Stimulated activated CD4-positive, alpha-beta T cell treated with anti-CD3 and anti-CD28 coated beads, Interleukin-15, amount 100 ng/mL, for 24 hours (primary cell): ENCODE measurements at regions not wholly inside any gene's neighbourhood (a gene's known extent, or its start where the extent isn't known, plus 50 kb on each side); places are given as distances from the start of the nearest gene placed in this dataset.
"Not testable (repeated sequence)": the region's sequence is repeated elsewhere in the genome, so short reads cannot be mapped to it uniquely, and the experiment has no call there.

Experiments used
- DNase-seq: peaks from one replicate; pipeline ENCODE4 v3.0.0-alpha.2; 2020

- no peak for DNase-seq
Measured at GRCh38 chr11:87866951-87867350, 308.3 kb downstream of the RAB38 start.

- no peak for DNase-seq
Measured at GRCh38 chr11:87861030-87861429, 314.2 kb downstream of the RAB38 start.

DNA sequence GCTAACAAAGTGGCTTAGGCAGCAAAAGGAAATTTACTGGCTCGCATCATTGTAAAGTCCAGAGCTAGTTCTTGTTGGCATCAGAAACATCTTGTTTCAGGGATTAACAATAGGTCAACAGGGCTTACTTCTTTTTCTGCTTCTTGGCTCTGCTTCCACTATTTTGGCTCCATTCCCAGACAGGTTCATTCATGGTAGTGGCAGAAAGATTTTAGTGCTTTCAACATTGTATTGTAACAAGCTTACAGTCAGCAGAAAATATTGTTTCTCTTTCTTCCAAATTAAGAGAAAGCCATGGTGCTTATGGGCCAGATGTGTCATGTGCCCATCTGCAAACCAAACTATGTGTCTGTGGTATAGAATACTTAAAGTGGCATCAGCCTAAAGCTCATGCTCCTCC lies 315.6 kb downstream of the RAB38 start:
- no peak for DNase-seq

- no peak for DNase-seq
Measured at GRCh38 chr11:87851827-87852226, 323.4 kb downstream of the RAB38 start.

DNA sequence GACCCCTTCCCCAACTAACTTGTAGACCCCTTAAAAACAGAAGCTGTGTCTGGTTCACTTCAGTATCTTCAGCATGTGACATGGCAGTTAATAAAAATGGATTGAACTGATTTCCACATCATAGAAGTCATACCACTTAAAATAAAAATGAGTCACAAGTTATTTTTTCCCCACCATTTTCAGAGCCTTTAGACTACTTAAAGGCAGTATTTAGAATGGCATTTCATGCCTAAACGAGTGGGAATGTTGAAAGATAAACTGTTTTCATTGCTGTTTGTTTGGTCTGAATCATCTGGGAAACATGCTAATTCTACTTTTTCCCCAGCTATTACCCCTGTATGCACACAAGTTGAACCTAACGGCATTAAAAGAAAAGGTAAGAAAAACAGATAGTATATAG lies 324.0 kb downstream of the RAB38 start:
- no peak for DNase-seq

- no peak for DNase-seq
Measured at GRCh38 chr11:87849216-87849615, 326.0 kb downstream of the RAB38 start.

DNA sequence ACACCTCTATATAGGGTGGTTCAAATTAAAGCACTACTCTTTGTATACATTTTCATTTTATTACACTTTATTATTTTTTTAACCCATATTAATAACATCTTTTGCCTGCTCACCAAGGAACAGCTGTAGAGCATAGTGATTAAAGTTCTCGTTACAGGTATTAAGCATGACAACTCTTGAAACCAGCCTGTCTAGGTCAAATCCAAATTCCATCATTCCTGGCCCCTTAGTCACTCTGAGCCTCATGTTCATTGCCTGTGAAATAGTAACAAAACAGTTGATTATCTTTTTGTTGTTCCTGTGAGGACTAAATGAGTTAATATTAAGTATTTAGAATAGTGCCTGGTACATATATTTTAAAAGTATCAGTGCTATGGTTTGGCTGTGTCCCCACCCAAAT lies 334.5 kb downstream of the RAB38 start:
- no peak for DNase-seq

- no peak for DNase-seq
Measured at GRCh38 chr11:87832211-87832610, 343.0 kb downstream of the RAB38 start.

DNA sequence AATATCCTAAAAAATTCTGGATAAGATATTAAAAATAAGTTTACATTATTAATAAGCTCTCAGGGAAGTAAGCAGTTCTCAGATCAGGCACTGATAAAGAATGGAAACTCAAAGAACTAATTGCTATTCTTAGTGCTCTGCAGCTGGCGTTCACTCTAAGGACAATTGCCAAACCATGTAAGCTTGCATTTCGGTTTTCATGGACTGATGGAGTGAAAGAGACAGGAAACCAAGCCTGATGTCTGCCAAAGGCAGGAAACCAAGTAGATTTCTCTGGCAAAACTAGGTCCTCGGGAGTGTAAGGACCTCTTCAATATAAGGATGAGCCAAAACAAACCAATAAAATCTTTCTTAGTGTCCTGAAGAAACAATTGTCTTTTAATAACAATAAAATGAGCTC lies 355.2 kb downstream of the RAB38 start:
- no peak for DNase-seq

GRCh38 chr11:87819151-87819550 lies 356.1 kb downstream of the RAB38 start:
- no peak for DNase-seq

- DNase-seq = no peak
Measured at GRCh38 chr11:87812571-87813365, 362.5 kb downstream of the RAB38 start.

GRCh38 chr11:87810486-87810885 lies 364.8 kb downstream of the RAB38 start:
- DNase-seq = no peak

DNA sequence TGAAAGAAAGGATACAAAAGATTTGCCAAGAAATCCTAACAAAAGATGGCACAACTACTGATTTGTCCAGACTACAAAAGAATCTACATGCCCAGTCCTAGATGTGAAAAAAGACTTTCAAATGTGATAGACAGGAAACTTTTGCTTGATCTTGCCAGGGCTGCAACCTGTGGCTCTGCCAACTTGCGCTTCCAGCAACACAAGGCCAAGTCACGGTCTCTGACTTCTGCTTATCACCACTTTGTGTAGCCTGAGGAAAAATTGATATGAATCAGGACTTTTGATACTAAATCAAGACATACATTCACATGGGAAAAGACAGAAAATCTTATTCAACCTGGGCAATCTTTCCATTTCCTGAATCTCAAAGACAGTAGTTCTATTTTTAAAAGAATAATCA lies 366.0 kb downstream of the RAB38 start:
- no peak for DNase-seq

GRCh38 chr11:87804176-87804575 lies 371.1 kb downstream of the RAB38 start:
- DNase-seq = no peak

DNA sequence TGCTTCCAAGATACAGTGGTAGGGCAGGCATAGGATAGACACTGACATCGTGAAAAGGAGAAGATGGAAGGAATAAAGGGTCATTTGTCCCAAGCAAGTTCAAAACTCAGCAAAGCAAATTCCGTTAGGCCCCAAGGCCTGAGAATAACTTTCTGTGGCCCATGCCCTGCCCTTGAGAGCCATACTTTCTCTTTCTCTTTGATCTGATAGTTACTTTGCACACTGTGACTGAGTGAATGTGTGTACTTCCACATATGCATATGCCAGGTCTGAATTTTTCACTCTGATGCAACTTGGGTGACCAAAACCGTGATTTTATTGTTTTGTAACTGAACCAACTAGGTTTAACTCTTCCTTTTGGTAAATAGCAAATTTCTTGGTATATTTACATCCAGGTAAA lies 371.5 kb downstream of the RAB38 start:
- DNase-seq = no peak

GRCh38 chr11:87784862-87785261 lies 390.4 kb downstream of the RAB38 start:
- not testable (repeated sequence) for DNase-seq

GRCh38 chr11:87780068-87780413 lies 395.2 kb downstream of the RAB38 start:
- DNase-seq = no peak

GRCh38 chr11:87779276-87780067 lies 395.8 kb downstream of the RAB38 start:
- DNase-seq = no peak

GRCh38 chr11:87778357-87778756 lies 396.9 kb downstream of the RAB38 start:
- DNase-seq = no peak

DNA sequence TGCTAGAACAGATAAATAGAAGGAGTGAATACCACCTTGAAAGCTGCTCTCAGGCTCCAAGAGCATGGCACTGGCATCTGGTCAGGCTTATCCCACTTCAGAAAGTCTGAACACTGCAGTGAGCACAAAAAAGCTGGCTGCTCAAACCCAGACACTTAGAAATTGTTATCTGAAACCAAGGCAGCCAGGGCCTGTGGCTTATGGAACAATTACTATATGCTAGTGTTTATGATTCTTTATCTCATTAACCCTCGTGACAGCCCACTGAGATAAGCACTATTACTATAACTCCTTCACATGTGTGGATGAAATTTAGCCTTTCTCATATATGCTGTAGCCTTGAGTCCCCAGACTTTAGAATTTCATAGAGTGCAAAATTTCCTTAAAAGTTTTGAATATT lies 400.2 kb downstream of the RAB38 start:
- DNase-seq = no peak

- no peak for DNase-seq
Measured at GRCh38 chr11:87769661-87770060, 405.6 kb downstream of the RAB38 start.

GRCh38 chr11:87767615-87768014 lies 407.6 kb downstream of the RAB38 start:
- DNase-seq = no peak

DNA sequence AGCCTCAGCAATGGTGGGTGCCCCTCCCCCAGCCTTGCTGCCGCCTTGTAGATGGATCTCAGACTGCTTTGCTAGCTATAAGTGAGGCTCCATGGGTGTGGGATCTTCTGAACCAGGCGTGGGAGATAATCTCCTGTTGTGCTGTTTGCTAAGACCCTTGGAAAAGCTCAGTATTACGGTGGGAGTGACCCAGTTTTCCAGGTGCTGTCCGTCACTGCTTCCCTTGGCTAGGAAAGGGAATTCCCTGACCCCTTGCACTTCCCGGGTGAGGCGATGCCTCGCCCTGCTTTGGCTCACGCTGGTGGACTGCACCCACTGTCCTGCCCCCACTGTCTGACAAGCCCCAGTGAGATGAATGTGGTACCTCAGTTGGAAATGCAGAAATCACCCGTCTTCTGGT lies 411.2 kb downstream of the RAB38 start:
- not testable (repeated sequence) for DNase-seq

GRCh38 chr11:87754685-87755084 lies 420.6 kb downstream of the RAB38 start:
- no peak for DNase-seq

DNA sequence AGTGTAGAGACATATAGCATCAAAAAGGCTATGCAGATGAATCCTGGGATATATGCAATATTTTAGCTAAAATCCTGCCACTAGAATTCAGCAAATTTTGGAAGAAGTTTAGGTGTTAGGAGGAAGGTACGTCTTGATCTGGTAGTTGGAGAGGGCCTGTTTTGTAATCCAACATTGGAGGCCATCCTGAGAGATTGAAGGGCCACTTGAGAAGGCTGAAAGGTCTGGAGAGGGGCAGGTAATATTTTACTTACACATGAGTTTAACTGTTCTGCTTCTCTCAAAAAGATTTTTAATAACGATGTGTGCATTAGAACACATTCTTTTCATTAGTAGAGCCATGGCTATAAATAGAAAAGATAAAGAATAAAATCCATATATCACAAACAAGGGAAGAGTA lies 422.1 kb downstream of the RAB38 start:
- DNase-seq = no peak
